NCI-H526 (cell line): ENCODE measurements at regions not wholly inside any gene's neighbourhood (a gene's known extent, or its start where the extent isn't known, plus 50 kb on each side); places are given as distances from the start of the nearest gene placed in this dataset.

Experiments
- DNase-seq, 2 experiments: peaks; one replicate each; lab custom pipeline; 2025; lab: John Stamatoyannopoulos, UW

- DNase-seq = no peak
These were observed 64.7 kb downstream of the SNRPE start for GRCh38 chr1:203926025-203926540.

GRCh38 chr1:203929741-203930309 is 68.4 kb downstream of the SNRPE start:
- peak in 1 of 2 experiments; percentile 5 for DNase-seq

- no peak for DNase-seq
These were observed 68.9 kb downstream of the SNRPE start for GRCh38 chr1:203930342-203930741.

GRCh38 chr1:203931953-203932352 is 70.6 kb downstream of the SNRPE start:
- no peak for DNase-seq

- DNase-seq = no peak
These were observed 71.2 kb downstream of the SNRPE start for GRCh38 chr1:203932556-203932955.

GRCh38 chr1:203934027-203934426 is 72.6 kb downstream of the SNRPE start:
- no peak for DNase-seq

GRCh38 chr1:203934651-203935050 is 73.3 kb downstream of the SNRPE start:
- DNase-seq = no peak

GRCh38 chr1:203935321-203935720 is 73.9 kb downstream of the SNRPE start:
- no peak for DNase-seq

- no peak for DNase-seq
These were observed 76.4 kb downstream of the SNRPE start for GRCh38 chr1:203937678-203938330.

- no peak for DNase-seq
These were observed 83.4 kb downstream of the SNRPE start for GRCh38 chr1:203944651-203945404.

GRCh38 chr1:203954293-203954692 is 92.9 kb downstream of the SNRPE start:
- no peak for DNase-seq

GRCh38 chr1:203954788-203955552 is 93.6 kb downstream of the SNRPE start:
- DNase-seq = no peak

GRCh38 chr1:203968761-203969160 is 104.2 kb upstream of the SOX13 start:
- DNase-seq = no peak

GRCh38 chr1:203969846-203970245 is 103.1 kb upstream of the SOX13 start:
- DNase-seq = no peak

GRCh38 chr1:203985044-203985443 is 87.9 kb upstream of the SOX13 start:
- DNase-seq = no peak

GRCh38 chr1:203985676-203986075 is 87.2 kb upstream of the SOX13 start:
- no peak for DNase-seq

- no peak for DNase-seq
These were observed 85.9 kb upstream of the SOX13 start for GRCh38 chr1:203986887-203987461.

GRCh38 chr1:203990118-203990517 is 82.8 kb upstream of the SOX13 start:
- DNase-seq = no peak

- DNase-seq = no peak
These were observed 80.5 kb upstream of the SOX13 start for GRCh38 chr1:203992440-203992839.

GRCh38 chr1:203993256-203993655 is 79.7 kb upstream of the SOX13 start:
- no peak for DNase-seq

GRCh38 chr1:203995228-203995627 is 77.7 kb upstream of the SOX13 start:
- no peak for DNase-seq

- DNase-seq = peak; percentile 94
These were observed 76.8 kb upstream of the SOX13 start for GRCh38 chr1:203996126-203996525.
